ENCODE measurements at regions not wholly inside any gene's neighbourhood (a gene's known extent, or its start where the extent isn't known, plus 50 kb on each side); places are given as distances from the start of the nearest gene placed in this dataset.

- no peaks in the 10 kb centered on the region for H3K36me3 ChIP-seq (ENCODE audit: control insufficient read depth in 2 of 2, insufficient read depth in 2 of 2, low read length in 2 of 2)
- H3K27ac ChIP-seq (ENCODE audit: low read length), result no peak overlapping the region
- H3K27me3 ChIP-seq (ENCODE audit: control insufficient read depth in 1 of 2, insufficient read depth in 2 of 2, low read length in 2 of 2), result no peaks in the 10 kb centered on the region
- H3K4me1 ChIP-seq (ENCODE audit: control insufficient read depth, insufficient read depth, low read length), result no peaks in the 10 kb centered on the region
- H3K4me3 ChIP-seq (ENCODE audit: low read length in 2 of 2), result no peak overlapping the region
- no peaks in the 10 kb centered on the region for H3K9me3 ChIP-seq (ENCODE audit: control insufficient read depth in 2 of 2, low read length in 2 of 2)
- H3K9ac ChIP-seq (ENCODE audit: low read length in 2 of 2), result no peak overlapping the region
Measured at GRCh38 chr3:152037297-152037696, 163.9 kb downstream of the SUCNR1 start.

- no peaks in the 10 kb centered on the region for H3K36me3 ChIP-seq (ENCODE audit: control insufficient read depth in 2 of 2, insufficient read depth in 2 of 2, low read length in 2 of 2)
- H3K27me3 ChIP-seq (ENCODE audit: control insufficient read depth in 1 of 2, insufficient read depth in 2 of 2, low read length in 2 of 2), result no peaks in the 10 kb centered on the region
- H3K9ac ChIP-seq (ENCODE audit: low read length in 2 of 2), result no peak overlapping the region
Measured at GRCh38 chr3:152037953-152038352, 164.5 kb downstream of the SUCNR1 start.

GRCh38 chr3:152038490-152038889 lies 165.0 kb downstream of the SUCNR1 start:
- Histone ChIP-seq H3K36me3 (ENCODE audit: control insufficient read depth in 2 of 2, insufficient read depth in 2 of 2, low read length in 2 of 2) (no peaks in the 10 kb centered on the region), H3K27me3 (ENCODE audit: control insufficient read depth in 1 of 2, insufficient read depth in 2 of 2, low read length in 2 of 2) (no peaks in the 10 kb centered on the region), H3K4me3 (ENCODE audit: low read length in 2 of 2) (no peak overlapping the region), H3K4me1 (ENCODE audit: control insufficient read depth, insufficient read depth, low read length) (no peaks in the 10 kb centered on the region), H3K9me3 (ENCODE audit: control insufficient read depth in 2 of 2, low read length in 2 of 2) (no peaks in the 10 kb centered on the region), H3K27ac (ENCODE audit: low read length) (no peak overlapping the region), H3K9ac (ENCODE audit: low read length in 2 of 2) (no peak overlapping the region)

More at GRCh38 chr3:152037953-152038352, 164.5 kb downstream of the SUCNR1 start:
- Histone ChIP-seq H3K4me3 (ENCODE audit: low read length in 2 of 2) (no peak overlapping the region), H3K27ac (ENCODE audit: low read length) (no peak overlapping the region), H3K4me1 (ENCODE audit: control insufficient read depth, insufficient read depth, low read length) (no peaks in the 10 kb centered on the region), H3K9me3 (ENCODE audit: control insufficient read depth in 2 of 2, low read length in 2 of 2) (no peaks in the 10 kb centered on the region)

GRCh38 chr3:152039887-152040286 lies 166.4 kb downstream of the SUCNR1 start:
- no peak overlapping the region for H3K27ac ChIP-seq (ENCODE audit: low read length)
- no peaks in the 10 kb centered on the region for H3K9me3 ChIP-seq (ENCODE audit: control insufficient read depth in 2 of 2, low read length in 2 of 2)
- H3K9ac ChIP-seq (ENCODE audit: low read length in 2 of 2), result no peak overlapping the region
- H3K27me3 ChIP-seq (ENCODE audit: control insufficient read depth in 1 of 2, insufficient read depth in 2 of 2, low read length in 2 of 2), result no peaks in the 10 kb centered on the region
- no peaks in the 10 kb centered on the region for H3K36me3 ChIP-seq (ENCODE audit: control insufficient read depth in 2 of 2, insufficient read depth in 2 of 2, low read length in 2 of 2)
- no peak overlapping the region for H3K4me3 ChIP-seq (ENCODE audit: low read length in 2 of 2)
- no peaks in the 10 kb centered on the region for H3K4me1 ChIP-seq (ENCODE audit: control insufficient read depth, insufficient read depth, low read length)

GRCh38 chr3:152040319-152040718 lies 166.9 kb downstream of the SUCNR1 start:
- H3K9me3 ChIP-seq (ENCODE audit: control insufficient read depth in 2 of 2, low read length in 2 of 2), result no peaks in the 10 kb centered on the region
- H3K27me3 ChIP-seq (ENCODE audit: control insufficient read depth in 1 of 2, insufficient read depth in 2 of 2, low read length in 2 of 2), result no peaks in the 10 kb centered on the region
- no peak overlapping the region for H3K4me3 ChIP-seq (ENCODE audit: low read length in 2 of 2)
- no peak overlapping the region for H3K9ac ChIP-seq (ENCODE audit: low read length in 2 of 2)
- H3K4me1 ChIP-seq (ENCODE audit: control insufficient read depth, insufficient read depth, low read length), result no peaks in the 10 kb centered on the region
- H3K36me3 ChIP-seq (ENCODE audit: control insufficient read depth in 2 of 2, insufficient read depth in 2 of 2, low read length in 2 of 2), result no peaks in the 10 kb centered on the region
- no peak overlapping the region for H3K27ac ChIP-seq (ENCODE audit: low read length)

- no peaks in the 10 kb centered on the region for H3K9me3 ChIP-seq (ENCODE audit: control insufficient read depth in 2 of 2, low read length in 2 of 2)
- H3K9ac ChIP-seq (ENCODE audit: low read length in 2 of 2), result no peak overlapping the region
- no peaks in the 10 kb centered on the region for H3K27me3 ChIP-seq (ENCODE audit: control insufficient read depth in 1 of 2, insufficient read depth in 2 of 2, low read length in 2 of 2)
- H3K4me1 ChIP-seq (ENCODE audit: control insufficient read depth, insufficient read depth, low read length), result no peaks in the 10 kb centered on the region
- no peak overlapping the region for H3K4me3 ChIP-seq (ENCODE audit: low read length in 2 of 2)
- no peak overlapping the region for H3K27ac ChIP-seq (ENCODE audit: low read length)
- H3K36me3 ChIP-seq (ENCODE audit: control insufficient read depth in 2 of 2, insufficient read depth in 2 of 2, low read length in 2 of 2), result no peaks in the 10 kb centered on the region
Measured at GRCh38 chr3:152043620-152044019, 170.2 kb downstream of the SUCNR1 start.

GRCh38 chr3:152046280-152046679 lies 172.8 kb downstream of the SUCNR1 start:
- Histone ChIP-seq H3K27ac (ENCODE audit: low read length) (no peak overlapping the region), H3K9ac (ENCODE audit: low read length in 2 of 2) (no peak overlapping the region), H3K27me3 (ENCODE audit: control insufficient read depth in 1 of 2, insufficient read depth in 2 of 2, low read length in 2 of 2) (no peaks in the 10 kb centered on the region), H3K36me3 (ENCODE audit: control insufficient read depth in 2 of 2, insufficient read depth in 2 of 2, low read length in 2 of 2) (no peaks in the 10 kb centered on the region), H3K4me3 (ENCODE audit: low read length in 2 of 2) (no peak overlapping the region), H3K4me1 (ENCODE audit: control insufficient read depth, insufficient read depth, low read length) (no peaks in the 10 kb centered on the region), H3K9me3 (ENCODE audit: control insufficient read depth in 2 of 2, low read length in 2 of 2) (no peaks in the 10 kb centered on the region)

GRCh38 chr3:152047465-152047864 lies 174.0 kb downstream of the SUCNR1 start:
- Histone ChIP-seq H3K4me1 (ENCODE audit: control insufficient read depth, insufficient read depth, low read length) (no peaks in the 10 kb centered on the region), H3K27ac (ENCODE audit: low read length) (no peak overlapping the region), H3K27me3 (ENCODE audit: control insufficient read depth in 1 of 2, insufficient read depth in 2 of 2, low read length in 2 of 2) (no peaks in the 10 kb centered on the region), H3K9ac (ENCODE audit: low read length in 2 of 2) (no peak overlapping the region), H3K4me3 (ENCODE audit: low read length in 2 of 2) (no peak overlapping the region), H3K9me3 (ENCODE audit: control insufficient read depth in 2 of 2, low read length in 2 of 2) (no peaks in the 10 kb centered on the region), H3K36me3 (ENCODE audit: control insufficient read depth in 2 of 2, insufficient read depth in 2 of 2, low read length in 2 of 2) (no peaks in the 10 kb centered on the region)

- Histone ChIP-seq H3K9me3 (ENCODE audit: control insufficient read depth in 2 of 2, low read length in 2 of 2) (no peaks in the 10 kb centered on the region), H3K36me3 (ENCODE audit: control insufficient read depth in 2 of 2, insufficient read depth in 2 of 2, low read length in 2 of 2) (no peaks in the 10 kb centered on the region), H3K9ac (ENCODE audit: low read length in 2 of 2) (no peak overlapping the region), H3K27ac (ENCODE audit: low read length) (no peak overlapping the region), H3K4me1 (ENCODE audit: control insufficient read depth, insufficient read depth, low read length) (no peaks in the 10 kb centered on the region), H3K27me3 (ENCODE audit: control insufficient read depth in 1 of 2, insufficient read depth in 2 of 2, low read length in 2 of 2) (no peaks in the 10 kb centered on the region), H3K4me3 (ENCODE audit: low read length in 2 of 2) (no peak overlapping the region)
Measured at GRCh38 chr3:152048831-152049230, 175.4 kb downstream of the SUCNR1 start.

GRCh38 chr3:152050903-152051302 lies 177.5 kb downstream of the SUCNR1 start:
- H3K27me3 ChIP-seq (ENCODE audit: control insufficient read depth in 1 of 2, insufficient read depth in 2 of 2, low read length in 2 of 2), result no peaks in the 10 kb centered on the region
- no peaks in the 10 kb centered on the region for H3K4me1 ChIP-seq (ENCODE audit: control insufficient read depth, insufficient read depth, low read length)
- no peak overlapping the region for H3K27ac ChIP-seq (ENCODE audit: low read length)

GRCh38 chr3:152051501-152052404 lies 178.3 kb downstream of the SUCNR1 start:
- H3K27ac ChIP-seq (ENCODE audit: low read length), result no peak overlapping the region
- H3K4me1 ChIP-seq (ENCODE audit: control insufficient read depth, insufficient read depth, low read length), result no peaks in the 10 kb centered on the region
- no peak overlapping the region for H3K4me3 ChIP-seq (ENCODE audit: low read length in 2 of 2)
- H3K36me3 ChIP-seq (ENCODE audit: control insufficient read depth in 2 of 2, insufficient read depth in 2 of 2, low read length in 2 of 2), result no peaks in the 10 kb centered on the region
- H3K9ac ChIP-seq (ENCODE audit: low read length in 2 of 2), result no peak overlapping the region
- H3K9me3 ChIP-seq (ENCODE audit: control insufficient read depth in 2 of 2, low read length in 2 of 2), result no peaks in the 10 kb centered on the region
- H3K27me3 ChIP-seq (ENCODE audit: control insufficient read depth in 1 of 2, insufficient read depth in 2 of 2, low read length in 2 of 2), result no peaks in the 10 kb centered on the region

More at GRCh38 chr3:152050903-152051302, 177.5 kb downstream of the SUCNR1 start:
- H3K4me3 ChIP-seq (ENCODE audit: low read length in 2 of 2), result no peak overlapping the region
- no peaks in the 10 kb centered on the region for H3K9me3 ChIP-seq (ENCODE audit: control insufficient read depth in 2 of 2, low read length in 2 of 2)
- H3K36me3 ChIP-seq (ENCODE audit: control insufficient read depth in 2 of 2, insufficient read depth in 2 of 2, low read length in 2 of 2), result no peaks in the 10 kb centered on the region
- no peak overlapping the region for H3K9ac ChIP-seq (ENCODE audit: low read length in 2 of 2)
